IgD-negative memory B cell (primary cell): ENCODE measurements at regions not wholly inside any gene's neighbourhood (a gene's known extent, or its start where the extent isn't known, plus 50 kb on each side); places are given as distances from the start of the nearest gene placed in this dataset.

ENCODE experiments used
- H3K27ac Mint-ChIP-seq, 3 donors: one replicate each; pipeline ENCODE4 v1.8.0; 2020 to 2022; ENCODE audit warnings: mild to moderate bottlenecking in 3 of 3, mixed read lengths in 3 of 3, moderate library complexity in 1 of 3
- H3K27me3 Mint-ChIP-seq: one replicate; pipeline ENCODE4 v1.8.0; 2021; ENCODE audit warnings: mixed read lengths
- H3K36me3 Mint-ChIP-seq: one replicate; pipeline ENCODE4 v1.8.0; 2020; ENCODE audit warnings: mild to moderate bottlenecking, mixed read lengths
- H3K4me1 Mint-ChIP-seq, 3 donors: one replicate each; pipeline ENCODE4 v1.8.0; 2020 to 2022; ENCODE audit warnings: mixed read lengths in 3 of 3, mild to moderate bottlenecking in 1 of 3
- H3K4me3 Mint-ChIP-seq, 4 donors: one replicate each; pipeline ENCODE4 v1.8.0; 2020 to 2022; ENCODE audit warnings: mild to moderate bottlenecking in 4 of 4, mixed read lengths in 4 of 4, moderate library complexity in 3 of 4
- H3K9me3 Mint-ChIP-seq, 3 donors: one replicate each; pipeline ENCODE4 v1.8.0; 2020 to 2021; ENCODE audit warnings: mixed read lengths in 3 of 3, mild to moderate bottlenecking in 1 of 3

- no peaks in the 10 kb centered on the region for H3K36me3 Mint-ChIP-seq
- H3K27me3 Mint-ChIP-seq = no peaks in the 10 kb centered on the region
- peaks cover 0 to 11% (median 0%) of the 10 kb centered on the region in 3 donors for H3K9me3 Mint-ChIP-seq
- no peak overlapping the region for H3K4me3 Mint-ChIP-seq
- H3K4me1 Mint-ChIP-seq = no peaks in the 10 kb centered on the region
- no peak overlapping the region for H3K27ac Mint-ChIP-seq
These were observed 116.4 kb upstream of the KCNJ15 start for GRCh38 chr21:38140207-38140903.

DNA sequence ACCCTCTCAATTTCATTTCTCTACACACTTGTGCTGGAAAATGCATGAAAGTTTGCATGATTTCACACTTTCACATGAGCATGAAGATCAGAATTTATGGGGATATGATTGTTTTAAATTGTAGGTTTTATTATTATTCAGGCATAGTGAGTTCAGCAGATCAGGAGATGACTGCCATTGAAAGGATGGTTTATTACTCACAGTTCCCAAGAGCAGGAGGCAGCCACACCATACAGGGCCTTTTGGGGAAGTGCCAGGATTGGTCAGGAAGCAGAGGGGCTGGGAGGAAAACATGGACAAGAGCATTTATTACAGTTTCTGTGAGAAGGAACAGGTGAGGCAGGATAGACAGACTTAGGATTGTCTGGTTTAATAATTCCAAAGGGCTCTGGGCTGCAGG is 114.6 kb upstream of the KCNJ15 start:
- H3K9me3 Mint-ChIP-seq = peaks cover 0 to 15% (median 2%) of the 10 kb centered on the region in 3 donors
- peaks cover 3% of the 10 kb centered on the region for H3K27me3 Mint-ChIP-seq
- no peak overlapping the region for H3K4me3 Mint-ChIP-seq
- H3K36me3 Mint-ChIP-seq = no peaks in the 10 kb centered on the region
- H3K27ac Mint-ChIP-seq = peak overlapping the region in 1 of 3 donors; percentile 68
- no peaks in the 10 kb centered on the region for H3K4me1 Mint-ChIP-seq

- H3K9me3 Mint-ChIP-seq = peaks cover 2 to 15% (median 2%) of the 10 kb centered on the region in 3 donors
- peaks cover 3% of the 10 kb centered on the region for H3K27me3 Mint-ChIP-seq
These were observed 112.6 kb upstream of the KCNJ15 start for GRCh38 chr21:38144193-38144592.

DNA sequence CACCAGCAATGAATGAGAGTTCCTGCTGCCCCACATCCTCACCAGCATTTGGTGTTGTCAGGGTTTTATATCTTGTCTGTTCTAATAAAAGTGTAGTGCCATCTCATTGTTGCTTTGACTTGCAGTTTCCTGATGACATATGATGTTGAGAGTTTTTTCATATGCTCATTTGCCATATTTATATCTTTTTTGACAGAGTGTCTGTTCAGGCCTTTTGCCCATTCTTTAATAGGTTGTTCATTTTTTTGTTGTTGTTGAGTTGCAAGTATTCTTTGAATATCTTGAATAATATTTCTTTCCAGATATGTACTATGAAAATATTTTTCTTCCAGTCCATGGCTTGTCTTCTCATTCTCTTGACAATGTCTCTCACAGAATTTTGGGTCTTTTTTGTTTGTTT is 111.7 kb upstream of the KCNJ15 start:
- no peaks in the 10 kb centered on the region for H3K36me3 Mint-ChIP-seq
- no peaks in the 10 kb centered on the region for H3K4me1 Mint-ChIP-seq
- no peak overlapping the region for H3K4me3 Mint-ChIP-seq
- H3K27me3 Mint-ChIP-seq = peaks cover 4% of the 10 kb centered on the region
- no peak overlapping the region for H3K27ac Mint-ChIP-seq
- H3K9me3 Mint-ChIP-seq = peaks cover 2 to 15% (median 2%) of the 10 kb centered on the region in 3 donors

More at GRCh38 chr21:38144193-38144592, 112.6 kb upstream of the KCNJ15 start:
- no peak overlapping the region for H3K27ac Mint-ChIP-seq
- H3K36me3 Mint-ChIP-seq = no peaks in the 10 kb centered on the region
- no peaks in the 10 kb centered on the region for H3K4me1 Mint-ChIP-seq
- no peak overlapping the region for H3K4me3 Mint-ChIP-seq

- Mint-ChIP-seq H3K9me3 (peaks cover 2 to 15% (median 2%) of the 10 kb centered on the region in 3 donors), H3K4me1 (no peaks in the 10 kb centered on the region), H3K27ac (no peak overlapping the region), H3K4me3 (no peak overlapping the region), H3K36me3 (no peaks in the 10 kb centered on the region), H3K27me3 (peaks cover 5% of the 10 kb centered on the region)
These were observed 109.4 kb upstream of the KCNJ15 start for GRCh38 chr21:38147391-38147790.

DNA sequence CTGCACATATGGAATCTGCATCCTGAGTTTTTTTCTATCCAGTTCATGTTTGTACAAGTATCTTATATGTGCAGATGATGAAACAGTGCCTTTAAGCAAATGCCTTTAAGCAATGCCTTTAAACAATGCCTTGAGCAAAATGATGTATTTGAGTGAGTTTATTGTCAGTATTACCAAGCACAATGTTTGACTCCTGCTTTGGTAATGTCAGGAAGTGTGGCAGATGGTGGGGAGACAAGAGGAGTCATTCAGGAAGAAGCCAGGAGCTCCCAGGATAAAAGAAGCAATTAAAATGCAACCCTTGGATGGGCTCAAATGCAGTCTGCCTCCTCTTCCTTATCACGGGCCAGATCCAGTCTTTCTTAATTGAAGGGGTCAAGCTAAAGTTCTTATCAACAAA is 108.7 kb upstream of the KCNJ15 start:
- H3K9me3 Mint-ChIP-seq = peaks cover 2 to 15% (median 2%) of the 10 kb centered on the region in 3 donors
- H3K36me3 Mint-ChIP-seq = no peaks in the 10 kb centered on the region
- H3K4me3 Mint-ChIP-seq = no peak overlapping the region
- no peak overlapping the region for H3K27ac Mint-ChIP-seq
- H3K27me3 Mint-ChIP-seq = peaks cover 5% of the 10 kb centered on the region
- no peaks in the 10 kb centered on the region for H3K4me1 Mint-ChIP-seq

GRCh38 chr21:38151021-38151645 is 105.7 kb upstream of the KCNJ15 start:
- Mint-ChIP-seq H3K4me1 (no peaks in the 10 kb centered on the region), H3K27me3 (peaks cover 9% of the 10 kb centered on the region), H3K27ac (no peak overlapping the region), H3K4me3 (no peak overlapping the region), H3K36me3 (no peaks in the 10 kb centered on the region), H3K9me3 (peaks cover 0 to 2% (median 0%) of the 10 kb centered on the region in 3 donors)

DNA sequence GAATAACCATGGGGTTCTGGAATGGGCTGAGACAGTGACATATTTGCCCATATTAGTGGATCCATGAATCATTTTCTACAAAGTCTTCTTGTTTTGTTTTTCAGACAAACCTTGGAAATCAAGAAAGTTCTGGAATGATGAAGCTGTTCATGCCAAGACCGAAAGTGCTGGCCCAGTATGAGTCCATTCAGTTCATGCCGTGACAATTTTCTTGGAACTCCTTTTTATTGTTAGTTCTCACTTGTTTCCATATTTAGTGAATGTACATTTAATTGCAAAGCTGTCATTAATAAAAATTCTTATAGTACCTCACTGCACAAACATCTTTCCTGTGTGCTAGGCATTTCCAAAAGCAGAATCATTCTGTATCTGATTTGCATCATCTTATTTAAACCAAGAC is 100.6 kb upstream of the KCNJ15 start:
- H3K27ac Mint-ChIP-seq = no peak overlapping the region
- peaks cover 6% of the 10 kb centered on the region for H3K27me3 Mint-ChIP-seq
- peaks cover 0 to 1% (median 0%) of the 10 kb centered on the region in 3 donors for H3K4me1 Mint-ChIP-seq
- H3K4me3 Mint-ChIP-seq = no peak overlapping the region
- H3K36me3 Mint-ChIP-seq = no peaks in the 10 kb centered on the region
- H3K9me3 Mint-ChIP-seq = no peaks in the 10 kb centered on the region

DNA sequence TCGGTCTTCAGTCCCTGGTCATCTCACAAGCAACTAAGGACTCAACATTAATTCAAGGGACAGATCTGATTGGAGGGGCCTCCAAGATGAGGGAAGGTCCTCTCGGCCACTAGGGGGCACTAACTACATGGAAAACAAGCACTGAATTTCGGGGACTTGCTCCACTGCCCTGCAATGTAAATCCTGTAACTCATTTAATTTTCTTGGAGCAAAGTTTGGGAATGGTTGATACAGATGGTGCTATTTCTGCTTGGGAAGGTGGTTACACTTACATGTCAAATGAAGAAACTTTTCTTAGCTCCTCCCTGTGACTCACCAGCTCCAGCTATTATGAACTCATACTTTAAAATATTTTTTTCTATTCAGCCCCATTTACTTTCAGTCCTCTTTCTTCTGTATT is 97.4 kb upstream of the KCNJ15 start:
- Mint-ChIP-seq H3K27me3 (peaks cover 4% of the 10 kb centered on the region), H3K36me3 (no peaks in the 10 kb centered on the region), H3K9me3 (no peaks in the 10 kb centered on the region), H3K4me1 (peaks cover 0 to 1% (median 0%) of the 10 kb centered on the region in 3 donors), H3K27ac (no peak overlapping the region), H3K4me3 (no peak overlapping the region)

DNA sequence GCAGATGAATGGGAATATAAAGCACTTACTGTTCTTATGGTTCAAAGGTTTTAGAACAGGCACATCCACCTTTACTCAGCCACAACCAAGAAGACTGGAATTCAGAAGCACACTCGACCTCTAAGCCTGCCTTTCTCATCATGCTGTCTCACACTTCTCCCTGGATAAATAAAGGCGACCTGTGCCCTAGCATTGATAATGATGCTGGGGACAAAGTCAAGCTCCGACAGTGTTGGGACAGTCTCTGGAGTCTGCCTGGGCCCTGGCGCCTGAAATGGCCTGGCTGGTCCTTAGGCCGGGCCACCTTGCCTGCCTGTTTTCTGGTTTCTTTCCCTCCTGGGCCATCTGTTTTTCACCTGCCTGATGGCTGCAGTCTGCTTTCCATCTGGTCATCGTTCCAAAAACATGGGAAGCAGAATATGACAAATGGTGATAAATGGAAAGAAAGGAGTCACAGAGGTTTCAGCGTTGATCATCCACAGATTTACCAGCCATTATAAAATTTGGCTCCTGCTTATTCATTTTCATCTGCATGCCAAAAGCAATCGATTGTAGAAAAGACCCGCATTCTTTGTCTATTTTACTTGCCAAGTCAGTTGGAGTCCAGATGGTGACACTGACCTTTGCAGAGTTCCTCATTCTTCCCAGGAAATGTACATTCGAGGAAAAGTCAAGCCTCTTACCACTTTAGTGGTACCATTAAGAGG is 91.2 kb upstream of the KCNJ15 start:
- Mint-ChIP-seq H3K9me3 (no peaks in the 10 kb centered on the region), H3K4me1 (no peaks in the 10 kb centered on the region), H3K27ac (no peak overlapping the region), H3K27me3 (peaks cover 1% of the 10 kb centered on the region), H3K4me3 (no peak overlapping the region), H3K36me3 (no peaks in the 10 kb centered on the region)

DNA sequence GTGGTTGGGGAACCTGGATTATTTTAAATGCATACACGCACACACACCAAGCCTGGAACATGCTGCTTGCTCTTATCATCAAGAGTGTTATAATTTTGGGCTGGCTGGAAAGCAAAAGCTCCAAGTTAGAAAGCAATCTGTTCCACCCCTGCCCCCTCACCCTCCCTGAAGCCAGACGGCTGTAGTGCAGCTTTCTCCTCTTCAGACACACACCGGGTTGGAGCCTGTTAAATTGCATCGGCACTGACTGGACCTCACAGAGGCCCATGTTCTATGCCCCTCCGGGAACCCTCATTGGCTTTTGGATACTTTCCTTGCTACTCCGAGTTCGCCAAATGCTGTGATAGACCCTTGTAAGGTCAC is 90.6 kb upstream of the KCNJ15 start:
- Mint-ChIP-seq H3K27ac (no peak overlapping the region), H3K9me3 (no peaks in the 10 kb centered on the region), H3K27me3 (peaks cover under 1% of the 10 kb centered on the region), H3K36me3 (no peaks in the 10 kb centered on the region), H3K4me1 (no peaks in the 10 kb centered on the region), H3K4me3 (no peak overlapping the region)

DNA sequence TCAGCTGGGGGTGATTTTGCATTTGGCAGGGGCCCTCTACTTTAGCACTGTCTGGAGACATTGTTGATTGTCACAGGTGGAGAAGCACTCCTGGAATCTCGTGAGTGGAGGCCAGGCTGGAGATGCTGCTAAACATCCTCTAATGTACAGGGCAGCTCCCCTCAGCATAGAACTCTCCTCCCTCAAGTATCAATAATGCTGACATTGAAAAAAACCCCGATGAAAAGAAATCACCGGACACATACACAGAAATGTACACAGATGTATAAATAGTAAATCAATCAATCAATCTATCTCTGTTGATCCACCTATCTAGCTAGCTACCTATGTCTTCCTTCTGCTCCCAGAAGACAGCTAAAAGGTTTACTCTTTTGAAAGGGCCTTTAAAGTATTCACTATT is 89.4 kb upstream of the KCNJ15 start:
- Mint-ChIP-seq H3K4me3 (no peak overlapping the region), H3K4me1 (no peaks in the 10 kb centered on the region), H3K27me3 (no peaks in the 10 kb centered on the region), H3K9me3 (no peaks in the 10 kb centered on the region), H3K27ac (no peak overlapping the region), H3K36me3 (no peaks in the 10 kb centered on the region)

DNA sequence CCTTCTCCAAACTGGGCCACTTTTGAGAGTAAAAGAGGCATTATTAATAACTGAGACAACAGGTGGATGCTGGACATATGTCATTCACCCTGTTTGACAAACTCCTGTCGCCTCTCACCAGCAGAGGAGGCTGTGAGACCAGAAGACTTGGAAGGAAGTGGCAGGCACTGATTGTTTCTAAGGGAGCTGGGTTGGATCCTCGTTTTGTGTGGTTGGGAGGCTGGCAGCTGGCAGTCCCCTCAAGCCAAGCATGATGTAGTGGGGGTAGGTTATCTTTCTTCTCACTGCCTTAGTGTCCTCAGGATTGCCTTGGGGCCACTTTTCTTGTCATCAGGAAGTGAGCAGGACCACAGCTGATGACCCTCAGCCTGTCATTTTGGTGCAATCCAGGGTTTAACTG is 86.5 kb upstream of the KCNJ15 start:
- H3K4me3 Mint-ChIP-seq = no peak overlapping the region
- no peaks in the 10 kb centered on the region for H3K9me3 Mint-ChIP-seq
- H3K27ac Mint-ChIP-seq = no peak overlapping the region
- H3K27me3 Mint-ChIP-seq = no peaks in the 10 kb centered on the region
- H3K4me1 Mint-ChIP-seq = no peaks in the 10 kb centered on the region
- H3K36me3 Mint-ChIP-seq = no peaks in the 10 kb centered on the region

- Mint-ChIP-seq H3K27me3 (no peaks in the 10 kb centered on the region), H3K27ac (no peak overlapping the region), H3K36me3 (no peaks in the 10 kb centered on the region), H3K4me3 (no peak overlapping the region), H3K4me1 (no peaks in the 10 kb centered on the region), H3K9me3 (no peaks in the 10 kb centered on the region)
These were observed 85.8 kb upstream of the KCNJ15 start for GRCh38 chr21:38170704-38171682.
